CD4-positive, alpha-beta T cell treated with Interleukin-6 for 4 hours (primary cell): ENCODE measurements at regions not wholly inside any gene's neighbourhood (a gene's known extent, or its start where the extent isn't known, plus 50 kb on each side); places are given as distances from the start of the nearest gene placed in this dataset.

Experiments used
- DNase-seq: peaks from one replicate; pipeline ENCODE4 v3.0.0-alpha.2; 2020; ENCODE audit warnings: mixed read lengths

DNA sequence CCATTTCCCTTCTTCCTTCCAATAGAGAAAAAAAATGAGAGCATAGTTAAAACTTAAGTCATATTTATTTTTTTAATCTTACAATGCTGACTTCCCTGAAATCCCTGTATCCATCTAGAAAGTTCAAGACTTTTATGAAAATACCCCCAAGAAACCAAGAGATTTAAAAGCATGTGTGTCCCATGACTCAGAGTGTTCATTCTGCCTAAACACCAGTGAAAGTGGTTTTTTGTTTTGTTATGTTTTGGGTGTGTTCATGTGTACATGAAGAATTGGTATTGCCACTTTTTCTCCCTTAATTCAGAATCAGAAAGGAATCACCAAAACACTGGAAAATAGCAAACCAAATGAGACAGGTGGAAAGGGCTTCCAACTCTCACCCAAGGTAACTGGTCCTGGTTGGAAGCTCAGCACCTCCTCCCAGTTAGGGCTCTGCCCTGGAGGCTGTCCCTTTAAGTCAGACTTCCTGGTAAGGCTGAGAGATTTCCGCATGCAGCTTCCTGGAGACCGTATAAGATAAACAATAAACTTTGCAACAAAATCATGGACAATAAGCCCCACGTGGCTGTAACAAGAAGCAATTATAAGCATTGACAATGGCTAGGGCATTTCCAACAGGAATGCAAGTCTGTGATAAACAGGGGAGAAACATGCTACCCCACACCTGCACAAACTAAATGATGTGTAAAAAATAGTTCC lies 121.9 kb upstream of the ARHGEF3 start:
- DNase-seq, result peak; percentile 65

DNA sequence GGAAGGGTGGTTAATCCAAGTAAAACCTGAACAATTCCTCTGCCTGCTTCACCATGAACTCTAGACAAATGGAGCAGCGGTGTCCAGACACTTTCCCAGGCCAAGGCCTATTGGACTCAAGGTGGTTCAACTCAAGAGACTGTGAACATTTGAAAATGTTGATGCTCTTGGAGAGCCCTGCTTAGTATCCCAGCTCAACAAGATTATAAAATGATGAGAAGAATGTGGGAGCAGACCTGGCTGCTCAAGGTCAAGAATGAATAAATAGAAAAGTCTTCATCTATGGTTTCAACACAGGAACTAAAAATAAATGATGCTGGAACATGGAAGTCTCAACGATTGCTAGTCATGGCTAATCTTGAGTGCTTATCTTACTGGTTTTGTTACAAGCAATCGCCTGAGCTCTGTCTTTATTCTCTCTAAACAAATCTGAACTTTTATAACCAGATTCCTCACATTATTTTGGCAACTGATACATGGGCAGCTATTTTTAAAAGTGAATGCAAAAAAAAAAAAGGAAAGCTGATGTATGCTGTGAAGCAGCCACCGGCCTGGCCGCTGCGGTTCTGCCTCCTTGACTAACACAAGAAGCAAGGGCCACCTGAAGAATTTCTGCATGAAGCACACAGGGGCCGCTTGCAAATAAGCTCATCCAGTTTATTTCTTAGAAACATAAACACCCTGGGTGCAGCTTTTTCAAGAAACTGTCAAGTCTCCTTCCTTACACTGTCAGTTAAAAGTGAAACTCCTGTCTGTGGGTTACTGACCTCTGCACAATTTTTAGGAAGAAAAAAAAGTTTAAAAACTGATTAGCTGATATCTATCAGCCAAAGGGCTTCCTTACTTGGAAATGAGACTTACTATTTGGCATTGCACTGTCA lies 120.1 kb upstream of the ARHGEF3 start:
- DNase-seq, result peak; percentile 52

DNA sequence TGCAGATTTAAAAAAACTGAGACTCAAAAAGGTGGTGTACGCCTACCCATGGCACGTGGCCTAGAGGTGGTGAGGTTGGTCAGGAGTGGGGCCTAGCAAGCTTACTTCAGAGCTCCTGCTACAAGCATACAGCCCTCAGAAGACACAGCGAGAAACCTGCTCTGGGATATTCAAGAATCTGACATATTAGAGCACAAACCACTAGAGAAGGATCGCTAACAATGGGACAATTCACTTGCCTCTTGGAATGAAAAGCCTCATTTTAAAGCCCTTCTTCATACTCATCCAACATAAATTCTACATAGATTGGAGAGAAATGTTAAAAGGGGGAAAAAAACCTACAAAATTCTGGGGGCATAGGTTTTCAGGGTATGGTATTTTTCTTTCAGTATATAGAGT lies 118.0 kb upstream of the ARHGEF3 start:
- no peak for DNase-seq

DNA sequence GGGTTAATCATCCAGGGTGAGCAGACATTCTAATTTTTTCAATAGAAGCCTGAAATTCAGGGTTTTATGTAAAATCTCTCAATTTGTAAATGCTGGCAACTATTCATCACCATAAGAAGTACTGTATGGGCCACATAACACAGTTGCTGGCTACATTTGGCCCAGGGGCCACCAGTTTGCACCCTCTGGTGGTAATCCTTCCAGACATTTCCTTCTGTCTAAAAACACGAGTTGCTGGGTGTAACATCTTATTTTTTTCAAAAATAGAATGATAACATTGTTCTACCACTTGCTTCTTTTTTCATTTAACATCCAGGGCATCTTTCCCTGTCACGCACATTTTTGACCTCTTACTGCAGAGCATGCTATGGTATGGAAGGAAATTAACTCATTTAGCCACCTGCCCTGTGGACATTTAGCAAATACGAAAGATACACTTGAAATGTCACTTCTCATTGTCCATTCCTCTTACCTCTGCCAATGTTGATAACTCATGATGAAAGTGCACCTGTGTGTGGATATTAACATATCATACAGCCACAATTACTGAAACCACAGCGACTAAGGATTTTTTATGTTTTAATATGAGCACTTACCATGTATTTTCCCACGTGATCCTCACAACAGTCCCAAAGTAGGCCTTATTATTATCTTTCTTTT lies 117.5 kb upstream of the ARHGEF3 start:
- DNase-seq, result peak; percentile 28

DNA sequence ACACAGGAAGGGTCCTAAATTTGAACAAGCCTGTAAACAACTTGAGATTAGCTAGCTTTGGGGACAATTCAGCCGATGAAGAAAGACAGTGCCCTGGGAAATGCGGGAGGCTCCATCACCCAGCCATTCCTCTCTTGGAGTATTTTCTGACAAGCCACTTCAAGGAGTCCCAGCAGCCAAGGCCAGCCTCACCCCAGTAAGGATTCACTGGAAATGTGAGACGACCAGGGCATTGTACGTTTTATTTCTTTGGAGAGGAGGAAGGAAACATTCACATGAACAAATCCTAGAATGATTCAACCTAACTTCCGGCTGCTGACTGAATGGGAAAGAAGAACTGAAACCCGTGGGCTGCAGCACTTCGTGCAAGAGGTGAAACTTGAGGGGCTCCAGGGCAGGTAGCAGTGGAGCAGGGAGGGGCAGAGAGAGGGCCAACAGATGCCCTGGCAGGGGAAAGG lies 116.4 kb upstream of the ARHGEF3 start:
- DNase-seq, result peak; percentile 33

DNA sequence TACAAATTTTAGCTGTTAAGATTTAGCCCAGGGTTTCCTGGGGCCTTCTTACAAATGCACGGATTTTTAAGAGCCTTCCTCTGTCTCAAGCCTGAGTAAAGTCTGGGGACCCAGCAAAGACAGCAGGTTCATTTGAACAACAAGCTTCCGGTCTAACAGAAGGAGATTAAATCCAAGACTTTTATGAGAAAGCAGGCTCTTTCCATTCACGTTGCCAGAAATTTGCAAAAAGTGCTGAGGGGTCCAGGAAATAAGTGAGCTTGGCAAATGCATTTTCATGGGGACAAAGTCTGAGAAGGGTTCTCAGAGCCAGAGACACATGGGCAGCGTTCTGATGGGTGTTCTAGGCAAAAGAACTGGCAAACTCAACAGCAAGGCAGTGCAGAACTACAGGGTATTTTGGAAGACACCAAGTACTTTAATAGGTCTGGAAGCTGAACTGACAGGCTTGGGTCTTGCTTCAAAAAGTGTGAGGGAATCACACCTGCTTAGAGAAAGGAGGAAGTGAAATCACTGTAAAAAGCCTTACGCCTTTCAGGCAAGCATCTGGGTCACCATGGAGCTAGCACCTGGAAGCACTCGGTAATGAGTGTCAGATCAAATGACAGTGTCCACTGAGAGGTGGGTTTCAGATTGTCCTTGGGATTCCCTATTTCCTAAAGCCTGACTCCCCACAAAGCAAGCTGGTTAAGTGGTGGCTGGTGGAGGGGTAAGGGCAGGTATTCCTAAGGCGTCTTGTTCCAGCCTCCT lies 115.8 kb upstream of the ARHGEF3 start:
- peak; percentile 30 for DNase-seq

DNA sequence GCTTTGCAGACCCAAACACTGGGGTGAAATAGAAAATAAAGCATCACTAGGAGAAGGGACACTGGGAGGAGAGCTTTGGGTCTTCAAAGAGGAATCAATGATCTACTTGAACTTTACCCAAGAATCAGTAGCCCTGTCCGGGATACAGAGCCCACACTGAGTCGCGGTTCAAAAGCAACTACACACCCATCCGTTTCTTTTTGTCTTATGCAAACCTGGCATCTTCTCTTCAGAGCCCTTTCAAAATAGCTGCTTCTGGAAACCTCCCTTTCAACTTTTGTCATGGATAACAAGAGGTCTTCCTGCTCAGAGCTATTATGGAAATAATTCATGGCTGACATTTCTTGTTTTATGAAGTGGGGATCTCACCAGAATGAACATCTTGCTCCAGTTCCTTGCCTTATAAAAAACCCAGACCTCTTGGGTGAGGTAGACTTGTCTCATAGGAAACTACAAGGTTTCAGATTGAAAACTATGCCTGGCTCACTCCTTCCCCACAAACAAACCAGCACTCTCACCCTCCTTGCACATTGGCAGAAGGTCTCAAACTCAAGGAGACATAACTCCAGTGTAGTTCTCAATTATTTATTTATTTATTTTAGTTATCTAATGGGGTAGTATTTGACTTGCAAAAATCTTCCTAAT lies 115.1 kb upstream of the ARHGEF3 start:
- peak; percentile 32 for DNase-seq

DNA sequence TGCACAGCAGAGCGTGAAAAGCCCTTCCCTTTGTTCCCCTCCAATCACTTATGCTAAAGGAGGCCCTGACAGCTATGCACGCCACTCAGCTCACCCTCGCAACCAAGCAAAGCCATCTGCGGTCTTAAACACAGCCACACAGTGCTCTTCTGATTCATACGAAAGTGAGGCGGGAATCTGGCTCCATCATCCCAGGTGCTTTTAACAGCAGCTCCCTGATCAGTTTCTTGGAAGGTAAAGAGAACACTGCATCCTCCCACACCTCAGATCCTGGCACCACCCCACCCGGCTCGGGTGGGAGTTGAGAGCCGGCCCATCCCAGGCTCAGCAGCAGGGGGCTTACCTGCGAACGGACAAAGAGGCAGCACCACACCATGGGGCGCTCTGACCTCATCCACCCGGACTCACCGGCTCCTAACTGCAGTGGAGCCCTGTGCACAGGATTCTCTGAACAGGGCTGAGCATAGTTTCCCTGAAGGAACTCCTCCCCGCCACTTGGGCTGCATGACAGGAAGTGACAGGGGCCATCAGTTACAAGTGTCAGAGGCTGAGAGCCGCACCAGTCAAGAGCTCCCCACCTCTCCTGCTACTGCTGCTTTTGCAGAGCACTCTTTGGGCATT lies 114.3 kb upstream of the ARHGEF3 start:
- DNase-seq, result peak; percentile 79

DNA sequence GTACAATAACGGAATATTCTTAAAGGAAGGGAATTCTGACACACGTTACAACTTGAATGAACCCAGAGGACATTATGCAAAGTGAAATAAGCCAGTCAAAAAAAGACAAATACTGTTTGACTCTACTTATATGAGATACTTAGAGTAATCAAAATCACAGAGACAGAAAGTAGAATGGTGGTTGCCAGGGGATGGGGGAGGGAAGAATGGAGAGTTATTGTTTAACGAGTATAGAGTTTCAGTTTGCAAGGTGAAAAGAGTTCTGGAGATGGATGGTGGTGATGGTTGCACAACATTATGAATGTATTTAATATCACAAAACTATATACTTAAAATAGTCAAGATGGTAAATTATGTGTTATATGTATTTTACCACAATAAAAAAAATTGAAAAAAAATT lies 112.9 kb upstream of the ARHGEF3 start:
- DNase-seq, result no peak

DNA sequence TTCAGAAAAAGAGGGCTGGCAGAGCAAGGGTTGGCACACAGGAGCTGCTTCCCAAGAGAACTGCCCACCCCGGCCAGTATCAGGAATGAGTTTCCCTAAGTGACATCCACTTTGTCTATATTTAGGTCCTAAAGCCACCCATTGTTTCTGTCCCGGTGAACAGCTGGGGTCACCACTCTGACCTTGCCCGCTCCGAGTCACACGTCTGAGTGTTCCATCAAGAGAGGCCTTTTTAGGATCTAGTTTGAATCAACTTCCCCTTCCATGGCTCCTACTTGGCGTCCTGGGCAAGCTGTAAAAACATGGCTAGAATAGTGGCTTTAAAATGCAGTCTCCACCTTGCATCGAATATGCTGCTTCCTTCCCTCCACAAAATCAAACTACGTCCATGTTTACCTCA lies 109.6 kb upstream of the ARHGEF3 start:
- DNase-seq, result no peak

DNA sequence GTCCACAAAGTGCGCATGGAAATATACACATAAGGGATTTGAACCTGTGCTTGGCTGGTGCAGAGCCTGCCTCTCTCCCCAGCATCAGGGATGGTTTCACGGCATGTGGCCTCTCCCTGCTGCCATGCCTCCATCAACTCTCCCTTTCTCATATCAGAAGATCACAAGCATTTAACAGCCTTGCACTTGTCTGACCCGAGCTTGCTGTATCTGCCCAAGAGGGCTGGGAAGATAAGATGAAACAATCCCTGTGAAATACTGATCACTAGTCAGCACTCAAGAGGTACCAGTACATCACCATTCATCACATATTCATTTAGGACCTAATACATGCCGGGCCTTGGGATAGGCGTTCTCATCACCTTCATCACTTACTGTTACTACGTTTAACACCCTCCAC lies 107.6 kb upstream of the ARHGEF3 start:
- no peak for DNase-seq

DNA sequence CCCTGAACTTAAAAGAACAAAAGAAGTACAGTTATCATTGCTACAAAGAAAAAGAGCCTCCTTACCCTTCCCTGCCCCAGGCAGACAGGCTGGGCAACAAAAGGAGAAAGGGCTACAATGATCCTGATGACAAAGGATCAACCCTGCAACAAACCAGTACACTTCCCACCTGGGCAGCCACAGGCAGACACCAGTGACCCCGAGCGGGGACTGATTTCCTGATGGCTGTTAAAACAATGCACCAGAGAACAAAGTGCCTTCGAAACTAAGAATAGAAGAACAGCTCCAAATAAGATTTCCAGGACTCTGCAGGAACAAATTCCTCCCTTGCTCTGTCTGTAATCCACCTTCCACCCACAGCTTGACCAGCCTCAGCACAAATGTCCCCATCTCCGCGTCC lies 106.3 kb upstream of the ARHGEF3 start:
- DNase-seq, result no peak

DNA sequence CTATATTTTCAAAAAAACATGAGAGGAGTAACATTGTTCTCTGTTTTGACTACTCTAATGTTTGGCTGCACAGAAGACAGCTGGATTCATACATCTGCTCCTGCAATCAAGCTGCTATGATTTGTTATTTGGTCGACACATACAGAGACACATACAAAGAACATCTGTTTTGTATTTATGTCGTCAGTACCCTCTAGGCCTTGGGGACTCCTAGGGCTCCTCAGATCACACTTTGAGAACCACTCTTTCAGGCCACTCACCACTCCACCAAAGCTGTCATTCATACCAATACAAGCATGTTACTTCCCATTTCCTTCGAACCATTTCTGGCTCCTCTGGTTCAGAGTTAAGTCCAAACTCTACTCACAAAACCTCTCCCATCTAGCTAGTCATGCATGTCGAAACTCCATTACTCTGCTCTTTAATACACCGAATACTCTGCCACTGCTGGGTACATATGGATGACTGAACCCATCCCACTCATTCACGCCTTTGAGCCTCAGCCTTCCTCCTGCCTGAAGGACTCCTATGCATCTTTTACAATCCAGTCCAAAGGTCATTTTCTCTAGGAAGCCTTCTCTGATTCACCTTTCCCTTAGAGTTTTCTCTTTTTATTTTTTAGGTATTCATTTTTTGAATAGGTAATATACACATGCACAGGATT lies 102.9 kb upstream of the ARHGEF3 start:
- DNase-seq, result no peak

DNA sequence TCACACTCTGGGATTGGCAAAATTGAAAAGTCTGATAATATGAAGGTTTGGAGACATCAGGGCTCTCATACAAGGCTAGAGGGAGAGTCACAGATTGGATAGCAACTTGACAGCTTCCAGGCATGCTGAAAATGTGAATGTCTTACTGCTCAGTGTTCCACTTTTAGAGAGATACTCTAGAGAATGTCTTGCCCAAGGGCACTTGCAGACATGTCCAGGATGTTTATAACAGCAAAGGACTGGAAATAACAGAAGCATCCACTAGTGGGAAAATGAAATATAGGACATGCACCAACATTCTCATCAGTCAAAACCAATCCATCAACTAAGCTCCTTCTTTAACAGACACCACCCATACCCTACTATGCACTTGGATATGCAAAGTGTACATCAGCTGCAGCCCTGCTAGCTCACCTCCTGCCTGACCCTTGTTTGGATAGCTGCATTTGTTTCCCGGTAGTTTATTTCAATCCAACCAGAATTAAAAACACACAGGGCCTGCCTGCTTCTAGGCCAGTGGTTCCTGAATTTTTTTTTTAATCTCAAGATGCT lies 101.6 kb upstream of the ARHGEF3 start:
- DNase-seq, result no peak

DNA sequence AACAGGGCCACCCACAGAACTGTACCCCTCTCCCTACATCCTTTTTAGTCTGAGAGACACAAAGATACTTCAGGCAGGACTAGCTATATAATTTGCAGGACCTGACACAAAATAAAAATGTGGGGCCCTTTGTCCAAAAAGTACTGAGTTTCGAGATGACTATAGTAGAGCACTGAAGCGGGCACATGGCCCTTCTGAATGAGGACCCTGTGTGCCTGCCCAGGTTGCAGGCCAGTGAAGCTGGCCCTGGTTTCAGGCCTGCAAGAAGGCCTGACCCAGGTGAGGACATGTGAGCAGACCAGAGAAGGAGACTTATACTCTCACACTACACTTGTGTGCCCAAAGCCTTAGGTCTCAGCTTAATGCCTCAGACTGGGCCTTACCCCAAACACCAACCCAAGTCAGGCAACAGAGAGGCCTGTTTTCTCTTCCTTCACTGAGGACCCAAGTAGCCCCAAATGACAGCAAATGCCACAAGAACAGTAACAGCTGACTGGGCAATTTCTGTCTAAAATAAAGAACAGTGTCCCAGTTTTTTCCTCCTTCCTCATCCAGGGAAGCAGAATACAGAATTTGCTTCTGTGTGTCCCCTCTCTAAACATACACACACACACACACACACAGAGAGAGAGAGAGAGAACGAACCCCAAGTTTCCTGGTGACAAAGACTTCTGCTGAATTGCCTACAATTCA lies 100.9 kb upstream of the ARHGEF3 start:
- DNase-seq, result no peak

DNA sequence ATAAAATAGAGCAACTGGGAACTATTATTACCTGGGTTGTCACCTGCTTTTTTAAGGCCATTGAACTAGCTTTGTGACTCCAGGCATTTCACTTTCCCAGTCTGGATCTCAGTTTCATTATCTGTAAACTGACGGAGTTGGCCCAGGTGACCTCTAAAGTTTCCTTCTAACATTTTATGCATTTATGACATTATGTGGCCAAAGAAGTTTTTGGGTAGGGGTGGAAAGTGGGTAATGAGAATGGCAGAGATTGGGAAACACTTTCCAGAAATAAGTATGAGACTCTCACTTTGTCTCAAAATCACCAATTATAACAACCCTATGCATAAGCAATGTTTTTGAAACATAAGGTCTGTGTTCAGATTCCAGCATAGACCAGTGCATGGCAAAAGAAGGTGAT lies 99.1 kb upstream of the ARHGEF3 start:
- no peak for DNase-seq

DNA sequence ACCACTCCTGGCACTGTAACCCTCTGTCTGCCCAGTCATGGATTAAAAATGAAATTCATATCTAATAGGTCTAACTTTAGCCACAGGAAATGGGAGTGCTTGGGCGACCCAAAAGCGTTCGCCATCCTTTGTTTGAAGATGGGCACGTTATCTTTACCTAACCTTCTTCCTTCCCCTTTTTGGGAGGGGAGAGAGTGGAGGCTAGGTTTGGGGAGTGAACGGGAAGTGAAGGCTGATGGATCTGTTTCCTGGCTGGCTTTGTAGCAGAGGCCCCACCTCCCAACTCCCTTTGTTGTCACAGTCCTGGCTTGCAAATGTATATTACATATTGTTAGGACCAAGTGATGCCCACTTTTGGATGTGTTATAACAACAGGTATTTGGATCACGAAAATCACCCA lies 98.1 kb upstream of the ARHGEF3 start:
- no peak for DNase-seq

DNA sequence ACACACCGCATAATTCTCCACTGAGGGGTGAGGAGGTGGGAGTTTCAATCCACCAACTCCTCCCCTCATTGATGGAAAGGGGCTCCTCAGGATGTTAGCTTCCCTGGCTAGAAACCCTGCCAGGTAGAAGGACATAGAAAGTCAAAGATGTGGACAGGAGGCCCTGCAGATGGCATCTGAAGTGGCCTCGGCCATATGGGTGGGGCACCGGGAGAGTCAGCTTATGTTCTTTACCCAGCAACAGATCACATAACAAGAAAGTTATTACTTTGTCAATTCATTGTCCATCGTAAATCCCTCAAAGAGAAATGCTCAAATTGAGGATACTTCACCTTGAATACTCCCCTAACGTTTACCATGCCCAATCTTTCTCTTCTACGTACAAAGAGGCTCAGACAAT lies 97.3 kb upstream of the ARHGEF3 start:
- no peak for DNase-seq

DNA sequence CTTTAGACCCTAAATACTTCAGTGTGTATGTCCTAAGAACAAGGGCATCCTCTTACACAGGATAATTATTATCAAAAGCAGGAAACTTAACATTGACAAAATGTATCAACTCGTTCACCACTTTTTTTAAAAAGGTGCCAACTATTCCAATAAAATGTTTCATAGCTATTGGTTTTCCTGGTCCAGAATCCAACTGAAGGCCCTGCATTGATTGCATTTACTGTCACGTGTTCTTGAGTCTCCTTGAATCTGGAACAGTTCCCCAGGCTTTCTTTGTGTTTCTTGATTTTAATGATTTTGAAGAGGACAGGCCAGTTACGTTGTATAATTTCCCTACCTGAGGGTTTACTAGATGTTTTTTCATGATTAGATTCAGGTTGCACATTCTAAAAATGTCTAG lies 94.6 kb upstream of the ARHGEF3 start:
- DNase-seq, result no peak

DNA sequence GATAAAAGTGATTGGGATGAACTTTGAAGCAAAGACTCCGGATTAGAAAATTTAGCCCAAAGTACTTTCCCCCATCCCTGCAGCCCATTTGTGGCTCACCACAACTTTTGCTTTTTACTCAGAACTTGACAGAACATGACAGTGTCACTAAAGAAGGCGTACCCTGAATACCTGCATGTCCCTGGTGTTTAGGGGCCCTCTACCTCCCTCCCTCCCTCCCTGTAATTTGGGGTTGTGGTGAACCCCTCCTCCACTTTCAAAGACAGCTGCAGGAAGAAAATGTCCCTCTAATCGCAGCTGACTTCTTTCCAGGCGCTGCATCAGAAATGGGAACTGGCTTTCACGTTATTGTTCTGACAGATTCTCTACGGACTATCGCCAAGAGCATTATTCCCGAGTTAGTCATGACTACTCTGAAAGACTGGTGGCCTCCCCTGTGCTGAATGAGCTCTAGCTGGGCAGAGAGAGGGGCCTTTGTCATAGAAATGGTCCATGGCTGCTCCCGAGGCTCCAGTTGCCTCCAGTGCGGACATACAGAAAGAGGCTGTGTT lies 93.2 kb upstream of the ARHGEF3 start:
- peak; percentile 18 for DNase-seq
